Neural cell (in vitro differentiated cells): ENCODE measurements at regions not wholly inside any gene's neighbourhood (a gene's known extent, or its start where the extent isn't known, plus 50 kb on each side); places are given as distances from the start of the nearest gene placed in this dataset.

Experiments
- CTCF ChIP-seq: fragments of 450-650 bp; IDR thresholded peaks from 2 replicates; pipeline ENCODE4 v1.5.1; 2014; ENCODE audit warnings: antibody characterized with exemption, mild to moderate bottlenecking, moderate library complexity; ENCODE audit not compliant: poor library complexity, severe bottlenecking
- EZH2 ChIP-seq: fragments of 200-600, 300-800 bp; shearing (Covaris generic), sonication (generic); IDR thresholded peaks from 2 replicates; pipeline ENCODE4 v1.6.1; 2014; ENCODE audit warnings: antibody characterized with exemption, low read length, borderline replicate concordance, mild to moderate bottlenecking; ENCODE audit not compliant: insufficient read depth, poor library complexity, severe bottlenecking
- POLR2AphosphoS5 ChIP-seq: IDR thresholded peaks from 2 replicates; pipeline ENCODE4 v1.6.1; 2012

GRCh38 chr7:86975914-86976313 lies 83.5 kb downstream of the ELAPOR2 start:
- no peak for TF ChIP-seq CTCF
- TF ChIP-seq EZH2: no peak
- TF ChIP-seq POLR2AphosphoS5: no peak
